Osteoblast (primary cell): ENCODE measurements at regions not wholly inside any gene's neighbourhood (a gene's known extent, or its start where the extent isn't known, plus 50 kb on each side); places are given as distances from the start of the nearest gene placed in this dataset.

Experiments used
- DNase-seq: peaks from one replicate; pipeline ENCODE4 v3.0.0; 2011; ENCODE audit warnings: low spot score, mixed read lengths; ENCODE audit not compliant: insufficient read length; ENCODE audit errors: missing footprints
- H2AFZ ChIP-seq: 2 replicates; pipeline ENCODE4 v1.6.0; 2011; ENCODE audit warnings: mild to moderate bottlenecking, low read length
- H3K27ac ChIP-seq: 2 replicates; pipeline ENCODE4 v1.5.1; 2011; ENCODE audit warnings: mild to moderate bottlenecking, low read depth, low read length, moderate library complexity
- H3K27me3 ChIP-seq: 2 replicates; pipeline ENCODE4 v1.6.0; 2012; ENCODE audit warnings: mild to moderate bottlenecking, control low read depth, inconsistent platforms, low read length, moderate library complexity; ENCODE audit not compliant: insufficient read depth
- H3K36me3 ChIP-seq: 2 replicates; pipeline ENCODE4 v1.5.1; 2011; ENCODE audit warnings: mild to moderate bottlenecking, low read length, control low read depth, moderate library complexity; ENCODE audit not compliant: insufficient read depth
- H3K4me1 ChIP-seq: 2 replicates; pipeline ENCODE4 v1.5.1; 2011; ENCODE audit warnings: mild to moderate bottlenecking, low read length, control low read depth, moderate library complexity; ENCODE audit not compliant: insufficient read depth
- H3K4me2 ChIP-seq: 2 replicates; pipeline ENCODE4 v1.6.0; 2011; ENCODE audit warnings: mild to moderate bottlenecking, low read length; ENCODE audit not compliant: insufficient read depth
- H3K4me3 ChIP-seq: fragments of 200-600 bp; sonication (generic); 3 replicates; pipeline ENCODE4 v1.5.1; 2012; ENCODE audit warnings: mild to moderate bottlenecking, low read length, inconsistent platforms; ENCODE audit not compliant: insufficient read depth
- H3K79me2 ChIP-seq: 2 replicates; pipeline ENCODE4 v1.6.0; 2012; ENCODE audit warnings: mild to moderate bottlenecking, low read length, control low read depth, inconsistent platforms; ENCODE audit not compliant: insufficient read depth
- H3K9me3 ChIP-seq: 2 replicates; pipeline ENCODE4 v1.5.1; 2011; ENCODE audit warnings: low read depth, low read length, control low read depth
- H4K20me1 ChIP-seq: 2 replicates; pipeline ENCODE4 v1.6.0; 2012; ENCODE audit warnings: mild to moderate bottlenecking, low read length, control low read depth; ENCODE audit not compliant: insufficient read depth
- CTCF ChIP-seq: IDR thresholded peaks from 2 replicates; pipeline ENCODE4 v1.5.1; 2011; ENCODE audit warnings: mild to moderate bottlenecking, low read depth, low read length, moderate library complexity; ENCODE audit errors: extremely low read depth

- Histone ChIP-seq H3K36me3 (no peaks in the 10 kb centered on the region), H3K4me3 (peak overlapping the region; percentile 48), H3K27me3 (no peaks in the 10 kb centered on the region), H4K20me1 (no peaks in the 10 kb centered on the region), H3K27ac (peak overlapping the region; percentile 91), H3K79me2 (no peaks in the 10 kb centered on the region), H3K4me2 (peak overlapping the region; percentile 85), H2AFZ (peak overlapping the region; percentile 12), H3K9me3 (no peaks in the 10 kb centered on the region), H3K4me1 (peaks cover 50% of the 10 kb centered on the region)
- no peak for TF ChIP-seq CTCF
- peak; percentile 67 for DNase-seq
Observed at GRCh38 chr6:157760589-157761330, 62.3 kb upstream of the SNX9 start.

GRCh38 chr6:157761331-157761921 lies 61.6 kb upstream of the SNX9 start:
- Histone ChIP-seq H3K4me2 (peak overlapping the region; percentile 85), H3K79me2 (no peaks in the 10 kb centered on the region), H3K27me3 (no peaks in the 10 kb centered on the region), H3K9me3 (no peaks in the 10 kb centered on the region), H4K20me1 (no peaks in the 10 kb centered on the region), H3K36me3 (no peaks in the 10 kb centered on the region), H3K4me3 (peak overlapping the region; percentile 48), H3K4me1 (peaks cover 47% of the 10 kb centered on the region), H2AFZ (no peak overlapping the region), H3K27ac (peak overlapping the region; percentile 91)
- TF ChIP-seq CTCF, result no peak
- peak; percentile 59 for DNase-seq

- no peaks in the 10 kb centered on the region for H3K9me3 ChIP-seq
- H3K27ac ChIP-seq, result peak overlapping the region; percentile 91
- H2AFZ ChIP-seq, result no peak overlapping the region
- H3K79me2 ChIP-seq, result no peaks in the 10 kb centered on the region
- no peaks in the 10 kb centered on the region for H3K27me3 ChIP-seq
- peak overlapping the region; percentile 85 for H3K4me2 ChIP-seq
- DNase-seq, result no peak
- no peak for TF ChIP-seq CTCF
- peaks cover 44% of the 10 kb centered on the region for H3K4me1 ChIP-seq
- H4K20me1 ChIP-seq, result no peaks in the 10 kb centered on the region
- no peaks in the 10 kb centered on the region for H3K36me3 ChIP-seq
- no peak overlapping the region for H3K4me3 ChIP-seq
Observed at GRCh38 chr6:157761926-157762325, 61.1 kb upstream of the SNX9 start.

- TF ChIP-seq CTCF, result peak; percentile 37
- Histone ChIP-seq H3K9me3 (no peaks in the 10 kb centered on the region), H3K36me3 (no peaks in the 10 kb centered on the region), H3K27ac (peak overlapping the region; percentile 98), H3K4me1 (peaks cover 41% of the 10 kb centered on the region), H4K20me1 (no peaks in the 10 kb centered on the region), H3K27me3 (no peaks in the 10 kb centered on the region), H3K4me2 (no peak overlapping the region), H3K79me2 (no peaks in the 10 kb centered on the region), H3K4me3 (no peak overlapping the region), H2AFZ (no peak overlapping the region)
- no peak for DNase-seq
Observed at GRCh38 chr6:157762636-157763035, 60.4 kb upstream of the SNX9 start.
